Gastrocnemius medialis (tissue), 4 donors: ENCODE measurements at regions not wholly inside any gene's neighbourhood (a gene's known extent, or its start where the extent isn't known, plus 50 kb on each side); places are given as distances from the start of the nearest gene placed in this dataset.
"Not testable (repeated sequence)": the region's sequence is repeated elsewhere in the genome, so short reads cannot be mapped to it uniquely, and the experiment has no call there.

Experiments
- ATAC-seq, 2 donors: fragments of 150-250 bp; one replicate each; pipeline ENCODE4 v1.9.1; 2016
- DNase-seq, 2 donors: peaks; one replicate each; pipeline ENCODE4 v3.0.0-alpha.2; 2019
- H3K27ac ChIP-seq, 4 donors: fragments of 200-600 bp; sonication (generic); 1 replicate in 1 of 4; 2 replicates in 3 of 4; pipeline ENCODE4 v1.5.1; 2016 to 2018; ENCODE audit warnings: mild to moderate bottlenecking in 2 of 4, moderate library complexity in 1 of 4
- H3K27me3 ChIP-seq, 3 donors: fragments of 200-600 bp; sonication (generic) in 2 of 3; 1 replicate in 1 of 3; 2 replicates in 2 of 3; pipeline versions ENCODE4 v1.5.1 to v1.6.0; 2016 to 2019; ENCODE audit warnings: mild to moderate bottlenecking in 1 of 3, moderate library complexity in 1 of 3
- H3K36me3 ChIP-seq, 2 donors: fragments of 200-600 bp; sonication (generic) in 1 of 2; one replicate each; pipeline ENCODE4 v1.5.1; 2017 to 2018
- H3K4me1 ChIP-seq, 2 donors: fragments of 200-600 bp; sonication (generic) in 1 of 2; one replicate each; pipeline ENCODE4 v1.5.1; 2016 to 2017; ENCODE audit warnings: mild to moderate bottlenecking in 2 of 2
- H3K4me3 ChIP-seq, 4 donors: fragments of 200-600 bp; sonication (generic) in 3 of 4; 1 replicate in 1 of 4; 2 replicates in 3 of 4; pipeline ENCODE4 v1.5.1; 2016 to 2019; ENCODE audit warnings: mild to moderate bottlenecking in 2 of 4
- H3K9me3 ChIP-seq, 3 donors: fragments of 200-600 bp; sonication (generic) in 2 of 3; 1 replicate in 1 of 3; 2 replicates in 2 of 3; pipeline ENCODE4 v1.5.1; 2016 to 2019
- CTCF ChIP-seq, 5 experiments: fragments of 450-650 bp in 3 of 5; fragments of 200-600 bp in 2 of 5; sonication (generic) in 2 of 5; IDR thresholded peaks in 4 of 5; conservative IDR thresholded peaks in 1 of 5; 1 replicate in 4 of 5; 2 replicates in 1 of 5; pipeline ENCODE4 v1.5.1; 2016 to 2019; ENCODE audit warnings: antibody characterized with exemption in 5 of 5, mild to moderate bottlenecking in 3 of 5, moderate library complexity in 3 of 5
- POLR2A ChIP-seq, 2 donors: fragments of 450-650 bp; IDR thresholded peaks; one replicate each; pipeline ENCODE4 v1.6.1; 2017; ENCODE audit warnings: antibody characterized with exemption in 2 of 2, mild to moderate bottlenecking in 2 of 2, moderate library complexity in 2 of 2
- in situ Hi-C, 4 donors: fragments of 200-750 bp; cut with MboI; loops; one replicate each; pipeline versions ENCODE4 v1.15.0 to v1.8.0; 2017; ENCODE audit warnings: low sequenced_read_pairs in 4 of 4
- intact Hi-C: fragments of 100-400 bp; cut with DNase I; formaldehyde crosslinking; loops from one replicate; pipeline ENCODE4 v1.15.1; 2023; ENCODE audit warnings: low total_unique reads

- no peaks in the 10 kb centered on the region for H3K36me3 ChIP-seq
- no peak overlapping the region for H3K27ac ChIP-seq
- intact Hi-C loops: no loop called here
- H3K9me3 ChIP-seq: no peaks in the 10 kb centered on the region
- H3K27me3 ChIP-seq: peaks cover 0 to 10% (median 4%) of the 10 kb centered on the region in 3 donors
- no peak overlapping the region for H3K4me3 ChIP-seq
- H3K4me1 ChIP-seq: no peaks in the 10 kb centered on the region
- in situ Hi-C loops: no loop called here
- TF ChIP-seq POLR2A (IDR thresholded peaks at IDR 0.05) (no peak), CTCF (IDR thresholded peaks at IDR 0.05 in 4 of 5, conservative IDR thresholded peaks at IDR 0.05 in 1 of 5) (no peak)
- no peak for DNase-seq
- no peak for ATAC-seq
Measured at GRCh38 chr22:22176929-22177616, 67.5 kb upstream of the VPREB1 start.

- H3K4me1 ChIP-seq, H3K27me3 ChIP-seq, intact Hi-C loops, in situ Hi-C loops, H3K9me3 ChIP-seq, H3K4me3 ChIP-seq, DNase-seq, H3K36me3 ChIP-seq, H3K27ac ChIP-seq, ATAC-seq: not testable (repeated sequence)
Measured at GRCh38 chr22:22172896-22173628, 71.5 kb upstream of the VPREB1 start.

- H3K27me3 ChIP-seq: peaks cover 0 to 4% (median 0%) of the 10 kb centered on the region in 3 donors
- peaks cover 0 to 3% of the 10 kb centered on the region in 2 donors for H3K4me1 ChIP-seq
- H3K9me3 ChIP-seq: no peaks in the 10 kb centered on the region
- H3K36me3 ChIP-seq: no peaks in the 10 kb centered on the region
- DNase-seq (no peak), ATAC-seq (no peak)
- H3K27ac ChIP-seq: no peak overlapping the region
- intact Hi-C loops (no loop called here), in situ Hi-C loops (no loop called here)
- TF ChIP-seq CTCF (IDR thresholded peaks at IDR 0.05 in 4 of 5, conservative IDR thresholded peaks at IDR 0.05 in 1 of 5) (no peak), POLR2A (IDR thresholded peaks at IDR 0.05) (no peak)
- no peak overlapping the region for H3K4me3 ChIP-seq
Measured at GRCh38 chr22:22171357-22172218, 73.0 kb upstream of the VPREB1 start.

- TF ChIP-seq POLR2A (IDR thresholded peaks at IDR 0.05) (no peak), CTCF (IDR thresholded peaks at IDR 0.05 in 4 of 5, conservative IDR thresholded peaks at IDR 0.05 in 1 of 5) (no peak)
- intact Hi-C loops: no loop called here
- Histone ChIP-seq H3K27me3 (peaks cover 0 to 4% (median 0%) of the 10 kb centered on the region in 3 donors), H3K36me3 (no peaks in the 10 kb centered on the region), H3K9me3 (no peaks in the 10 kb centered on the region), H3K4me3 (no peak overlapping the region), H3K4me1 (peaks cover 0 to 3% of the 10 kb centered on the region in 2 donors), H3K27ac (no peak overlapping the region)
- ATAC-seq (no peak), DNase-seq (no peak)
- in situ Hi-C loops: no loop called here
Measured at GRCh38 chr22:22169923-22170322, 74.7 kb upstream of the VPREB1 start.
